Activated CD4-positive, alpha-beta T cell treated with anti-CD3 and anti-CD28 coated beads, Interleukin-2, amount 10 ng/mL, durations not matched to agents 24 days and 14 days (primary cell): ENCODE measurements at regions not wholly inside any gene's neighbourhood (a gene's known extent, or its start where the extent isn't known, plus 50 kb on each side); places are given as distances from the start of the nearest gene placed in this dataset.
"Not testable (repeated sequence)": the region's sequence is repeated elsewhere in the genome, so short reads cannot be mapped to it uniquely, and the experiment has no call there.

Experiments used
- DNase-seq: peaks from one replicate; pipeline ENCODE4 v3.0.0; 2022
- H3K27ac Mint-ChIP-seq: one replicate; pipeline ENCODE4 v1.8.0; 2022; ENCODE audit warnings: mild to moderate bottlenecking, mixed read lengths
- H3K27me3 Mint-ChIP-seq: one replicate; pipeline ENCODE4 v1.8.0; 2022; ENCODE audit warnings: mixed read lengths
- H3K36me3 Mint-ChIP-seq: one replicate; pipeline ENCODE4 v1.8.0; 2022; ENCODE audit warnings: low read depth, mild to moderate bottlenecking, mixed read lengths
- H3K4me1 Mint-ChIP-seq: one replicate; pipeline ENCODE4 v1.8.0; 2021; ENCODE audit warnings: mixed read lengths
- H3K4me3 Mint-ChIP-seq: one replicate; pipeline ENCODE4 v1.8.0; 2022; ENCODE audit warnings: mild to moderate bottlenecking, moderate library complexity, mixed read lengths
- H3K9me3 Mint-ChIP-seq: one replicate; pipeline ENCODE4 v1.8.0; 2021; ENCODE audit warnings: mixed read lengths
- intact Hi-C: fragments of 100-400 bp; cut with micrococcal nuclease; formaldehyde crosslinking; loops from one replicate; pipeline ENCODE4 v1.15.1; 2023

GRCh38 chr1:73218995-73219546 lies 936.7 kb upstream of the NEGR1 start:
- H3K36me3 Mint-ChIP-seq = no peaks in the 10 kb centered on the region
- no peaks in the 10 kb centered on the region for H3K27me3 Mint-ChIP-seq
- DNase-seq = no peak
- intact Hi-C loops = no loop called here
- H3K4me3 Mint-ChIP-seq = no peak overlapping the region
- no peaks in the 10 kb centered on the region for H3K4me1 Mint-ChIP-seq
- no peaks in the 10 kb centered on the region for H3K9me3 Mint-ChIP-seq
- H3K27ac Mint-ChIP-seq = no peak overlapping the region

GRCh38 chr1:73205294-73205973 lies 923.1 kb upstream of the NEGR1 start:
- no peak overlapping the region for H3K4me3 Mint-ChIP-seq
- H3K9me3 Mint-ChIP-seq = peaks cover 11% of the 10 kb centered on the region
- H3K36me3 Mint-ChIP-seq = no peaks in the 10 kb centered on the region
- H3K27me3 Mint-ChIP-seq = no peaks in the 10 kb centered on the region
- no peak for DNase-seq
- intact Hi-C loops = no loop called here
- no peaks in the 10 kb centered on the region for H3K4me1 Mint-ChIP-seq
- no peak overlapping the region for H3K27ac Mint-ChIP-seq

GRCh38 chr1:73197972-73198371 lies 915.6 kb upstream of the NEGR1 start:
- Mint-ChIP-seq H3K4me3 (no peak overlapping the region), H3K9me3 (no peaks in the 10 kb centered on the region), H3K27ac (no peak overlapping the region), H3K4me1 (no peaks in the 10 kb centered on the region), H3K36me3 (no peaks in the 10 kb centered on the region), H3K27me3 (no peaks in the 10 kb centered on the region)
- intact Hi-C loops = no loop called here
- no peak for DNase-seq

DNA sequence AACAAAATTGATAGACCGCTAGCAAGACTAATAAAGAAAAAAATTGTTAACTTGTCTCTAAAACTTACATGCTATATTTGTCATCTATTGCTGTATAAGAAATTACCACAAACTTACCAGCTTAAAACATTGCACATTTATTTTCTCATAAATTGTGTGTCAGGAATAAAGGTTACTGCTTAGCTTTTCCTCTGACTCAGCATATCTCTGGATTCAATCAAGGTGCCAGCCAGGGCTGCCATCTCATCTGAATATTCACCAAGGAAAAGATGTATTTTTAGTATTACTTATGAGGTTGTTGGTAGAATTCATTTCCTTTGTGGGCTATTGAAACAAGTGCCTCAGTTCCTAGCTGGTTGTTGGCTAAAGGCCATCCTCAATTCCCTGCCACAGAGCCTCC lies 912.6 kb upstream of the NEGR1 start:
- H3K9me3 Mint-ChIP-seq = no peaks in the 10 kb centered on the region
- no peaks in the 10 kb centered on the region for H3K27me3 Mint-ChIP-seq
- no peaks in the 10 kb centered on the region for H3K4me1 Mint-ChIP-seq
- no peak overlapping the region for H3K27ac Mint-ChIP-seq
- H3K4me3 Mint-ChIP-seq = no peak overlapping the region
- H3K36me3 Mint-ChIP-seq = no peaks in the 10 kb centered on the region
- DNase-seq = no peak
- intact Hi-C loops = no loop called here

GRCh38 chr1:73183581-73183980 lies 901.2 kb upstream of the NEGR1 start:
- H3K27me3 Mint-ChIP-seq, H3K9me3 Mint-ChIP-seq, H3K4me3 Mint-ChIP-seq, H3K36me3 Mint-ChIP-seq, H3K27ac Mint-ChIP-seq, DNase-seq, H3K4me1 Mint-ChIP-seq, intact Hi-C loops: not testable (repeated sequence)

GRCh38 chr1:73181190-73181540 lies 898.8 kb upstream of the NEGR1 start:
- no peaks in the 10 kb centered on the region for H3K4me1 Mint-ChIP-seq
- DNase-seq = no peak
- H3K36me3 Mint-ChIP-seq = no peaks in the 10 kb centered on the region
- no peaks in the 10 kb centered on the region for H3K9me3 Mint-ChIP-seq
- H3K27me3 Mint-ChIP-seq = no peaks in the 10 kb centered on the region
- no peak overlapping the region for H3K4me3 Mint-ChIP-seq
- no peak overlapping the region for H3K27ac Mint-ChIP-seq
- intact Hi-C loops = no loop called here

DNA sequence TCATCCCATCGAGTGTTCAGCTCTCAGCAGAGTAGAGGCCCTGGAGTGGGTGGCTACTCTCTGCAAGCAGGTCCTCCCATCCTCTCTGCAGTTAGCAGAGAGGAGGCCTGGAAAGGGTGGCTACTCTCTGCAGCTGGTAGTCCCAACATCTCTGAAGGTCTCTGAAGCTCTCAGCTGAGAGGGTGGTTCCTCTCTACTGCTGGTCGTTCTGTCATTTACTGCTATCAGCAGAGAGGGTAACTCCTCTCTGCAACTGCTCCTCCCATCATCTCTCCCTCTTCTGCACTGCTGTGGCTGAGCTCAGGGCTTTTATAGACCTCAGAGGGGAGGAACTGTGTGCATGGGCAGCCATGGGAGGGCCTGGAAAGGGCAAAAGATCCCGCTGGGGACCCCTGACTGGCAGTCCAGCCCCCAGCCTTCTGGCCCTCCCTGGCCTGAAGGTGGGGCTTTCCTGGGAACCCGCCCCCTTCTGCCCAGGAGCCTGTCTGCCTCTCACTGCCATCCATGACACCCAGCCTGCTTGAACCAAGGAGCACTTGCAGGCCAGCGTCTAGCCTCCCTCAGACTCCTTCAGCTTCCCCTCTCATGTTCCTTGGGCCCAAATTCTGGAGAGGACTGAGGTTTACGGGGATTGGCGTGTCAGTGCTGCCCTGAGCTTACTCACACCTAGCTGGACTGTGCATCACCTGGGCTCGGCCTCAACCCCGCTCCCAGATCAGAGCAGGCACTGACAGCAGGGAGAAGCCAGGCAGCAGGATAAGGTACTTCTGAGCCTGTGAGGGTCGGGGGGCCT lies 898.3 kb upstream of the NEGR1 start:
- intact Hi-C loops = no loop called here
- H3K27me3 Mint-ChIP-seq = no peaks in the 10 kb centered on the region
- no peak for DNase-seq

DNA sequence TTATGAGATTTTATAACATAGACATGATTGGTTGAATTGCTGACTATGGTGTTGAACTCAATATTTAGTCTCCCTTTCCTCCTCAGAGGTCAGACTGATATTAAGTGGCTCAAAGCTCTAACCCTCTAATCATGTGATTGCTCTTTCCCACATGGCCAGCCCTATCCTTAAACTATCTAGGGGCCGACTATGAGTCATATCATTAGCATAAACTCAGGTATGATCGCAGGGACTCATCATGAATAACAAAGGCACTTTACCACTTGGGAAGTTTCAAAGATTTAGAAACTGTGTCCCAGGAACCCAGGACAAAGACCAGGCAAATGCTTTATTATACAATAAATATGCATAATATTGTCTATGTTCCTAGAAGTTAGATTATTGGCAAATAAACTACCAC lies 894.6 kb upstream of the NEGR1 start:
- H3K4me3 Mint-ChIP-seq = no peak overlapping the region
- H3K4me1 Mint-ChIP-seq = no peaks in the 10 kb centered on the region
- no peak for DNase-seq
- no peaks in the 10 kb centered on the region for H3K36me3 Mint-ChIP-seq
- intact Hi-C loops = no loop called here
- H3K27me3 Mint-ChIP-seq = no peaks in the 10 kb centered on the region
- no peaks in the 10 kb centered on the region for H3K9me3 Mint-ChIP-seq
- H3K27ac Mint-ChIP-seq = no peak overlapping the region

More for the DNA sequence above, 898.3 kb upstream of the NEGR1 start:
- Mint-ChIP-seq H3K4me3 (no peak overlapping the region), H3K36me3 (no peaks in the 10 kb centered on the region), H3K27ac (no peak overlapping the region), H3K4me1 (no peaks in the 10 kb centered on the region), H3K9me3 (no peaks in the 10 kb centered on the region)

GRCh38 chr1:73167009-73167657 lies 884.8 kb upstream of the NEGR1 start:
- Mint-ChIP-seq H3K9me3 (no peaks in the 10 kb centered on the region), H3K4me3 (no peak overlapping the region), H3K27ac (no peak overlapping the region), H3K4me1 (no peaks in the 10 kb centered on the region), H3K27me3 (no peaks in the 10 kb centered on the region), H3K36me3 (no peaks in the 10 kb centered on the region)
- intact Hi-C loops = no loop called here
- no peak for DNase-seq

DNA sequence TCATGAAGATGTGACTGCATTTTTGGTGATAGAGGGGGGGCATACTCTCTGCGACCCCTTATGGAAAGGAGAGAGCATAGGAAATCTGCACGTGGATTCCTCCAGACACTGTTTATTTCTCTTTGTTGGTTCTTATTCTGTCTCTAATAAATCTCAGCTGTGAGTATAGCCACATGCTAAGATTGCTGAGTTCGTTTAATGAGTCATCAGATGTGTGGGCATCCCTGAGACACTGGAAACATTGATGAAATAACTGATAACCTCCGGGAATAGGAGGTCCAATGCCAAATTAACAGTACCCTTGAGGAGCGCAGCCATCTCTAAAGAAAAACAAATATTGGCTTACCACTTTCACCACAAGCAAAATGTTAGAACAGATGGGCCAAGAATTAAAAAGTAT lies 880.2 kb upstream of the NEGR1 start:
- Mint-ChIP-seq H3K27me3 (no peaks in the 10 kb centered on the region), H3K27ac (no peak overlapping the region), H3K4me1 (no peaks in the 10 kb centered on the region), H3K9me3 (no peaks in the 10 kb centered on the region), H3K36me3 (no peaks in the 10 kb centered on the region), H3K4me3 (no peak overlapping the region)
- no peak for DNase-seq
- intact Hi-C loops = no loop called here

- H3K36me3 Mint-ChIP-seq = no peaks in the 10 kb centered on the region
- intact Hi-C loops = no loop called here
- H3K4me1 Mint-ChIP-seq = no peaks in the 10 kb centered on the region
- no peaks in the 10 kb centered on the region for H3K9me3 Mint-ChIP-seq
- no peak for DNase-seq
- H3K4me3 Mint-ChIP-seq = no peak overlapping the region
- no peak overlapping the region for H3K27ac Mint-ChIP-seq
- H3K27me3 Mint-ChIP-seq = no peaks in the 10 kb centered on the region
Measured at GRCh38 chr1:73161418-73161817, 879.1 kb upstream of the NEGR1 start.

DNA sequence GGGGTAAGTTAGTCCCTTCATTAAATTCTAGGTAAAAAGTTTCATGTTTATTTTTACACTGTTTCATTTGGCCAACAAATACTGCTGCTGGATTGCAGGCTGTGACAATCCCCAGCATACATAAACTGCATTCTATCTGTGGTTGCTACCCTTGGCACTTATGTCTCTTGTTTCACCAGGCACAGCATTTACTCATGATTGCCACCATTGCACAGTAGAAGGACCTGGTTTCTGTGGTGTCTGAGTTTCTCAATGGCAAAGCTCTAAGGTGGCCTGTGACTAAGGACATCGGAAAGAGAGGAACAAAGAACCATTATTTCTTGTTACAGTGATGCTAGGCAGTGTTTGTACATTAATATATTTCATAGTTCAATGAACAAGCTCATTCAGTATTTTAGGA lies 878.4 kb upstream of the NEGR1 start:
- DNase-seq = no peak
- no peaks in the 10 kb centered on the region for H3K9me3 Mint-ChIP-seq
- no peaks in the 10 kb centered on the region for H3K27me3 Mint-ChIP-seq
- H3K4me3 Mint-ChIP-seq = no peak overlapping the region
- H3K36me3 Mint-ChIP-seq = no peaks in the 10 kb centered on the region
- intact Hi-C loops = no loop called here
- H3K27ac Mint-ChIP-seq = no peak overlapping the region
- no peaks in the 10 kb centered on the region for H3K4me1 Mint-ChIP-seq

GRCh38 chr1:73144311-73144710 lies 862.0 kb upstream of the NEGR1 start:
- Mint-ChIP-seq H3K27ac (no peak overlapping the region), H3K4me1 (no peaks in the 10 kb centered on the region), H3K27me3 (no peaks in the 10 kb centered on the region), H3K9me3 (peaks cover 6% of the 10 kb centered on the region), H3K4me3 (no peak overlapping the region), H3K36me3 (no peaks in the 10 kb centered on the region)
- intact Hi-C loops = no loop called here
- DNase-seq = no peak

DNA sequence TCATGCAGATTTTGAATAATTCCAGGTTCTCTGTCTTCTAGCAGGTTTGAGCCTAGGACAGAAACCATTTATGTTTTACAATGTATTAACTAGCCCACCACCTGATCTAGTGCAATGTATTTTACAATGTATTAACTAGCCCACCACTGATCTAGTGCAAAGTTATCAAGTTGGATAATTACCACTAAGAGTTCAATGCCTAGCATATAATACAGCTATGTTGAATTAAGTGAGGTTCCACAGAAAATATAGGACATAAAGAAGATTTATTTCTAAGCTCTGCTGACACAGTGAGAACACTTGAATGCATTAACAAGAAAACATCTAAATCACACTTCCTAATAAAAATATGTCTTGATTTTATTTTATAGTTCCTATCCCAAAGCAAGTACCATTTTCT lies 854.6 kb upstream of the NEGR1 start:
- H3K9me3 Mint-ChIP-seq = peaks cover 6% of the 10 kb centered on the region
- H3K27ac Mint-ChIP-seq = no peak overlapping the region
- H3K4me3 Mint-ChIP-seq = no peak overlapping the region
- H3K27me3 Mint-ChIP-seq = no peaks in the 10 kb centered on the region
- intact Hi-C loops = no loop called here
- DNase-seq = no peak
- H3K36me3 Mint-ChIP-seq = no peaks in the 10 kb centered on the region
- no peaks in the 10 kb centered on the region for H3K4me1 Mint-ChIP-seq
